AG04450 (cell line): ENCODE measurements at regions not wholly inside any gene's neighbourhood (a gene's known extent, or its start where the extent isn't known, plus 50 kb on each side); places are given as distances from the start of the nearest gene placed in this dataset.

Experiments
- CTCF ChIA-PET: fragments of 300-600, 350-600 bp; formaldehyde crosslinking; extraction: SDS; loops from one replicate; lab custom pipeline; 2022; ENCODE audit warnings: antibody characterized with exemption, inconsistent platforms; lab: Charles Lee
- POLR2A ChIA-PET: fragments of 350-600 bp; formaldehyde crosslinking; extraction: SDS; loops from one replicate; lab custom pipeline; 2021; ENCODE audit warnings: antibody characterized with exemption, inconsistent platforms; lab: Yijun Ruan, JAX
- DNase-seq: peaks from one replicate; pipeline ENCODE4 v3.0.0-alpha.2; 2011; ENCODE audit warnings: low read depth, low spot score
- H3K27ac ChIP-seq: one replicate; pipeline ENCODE4 v1.5.1; 2012; ENCODE audit warnings: low read depth, low read length, control low read depth
- H3K27me3 ChIP-seq: one replicate; pipeline ENCODE4 v1.6.0; 2012; ENCODE audit warnings: low read length; ENCODE audit not compliant: control insufficient read depth, insufficient read depth
- H3K4me3 ChIP-seq: 2 replicates; pipeline ENCODE4 v1.5.1; 2011; ENCODE audit warnings: mild to moderate bottlenecking, low read depth, low read length, control low read depth
- H3K9me3 ChIP-seq: 2 replicates; pipeline ENCODE4 v1.5.1; 2012; ENCODE audit warnings: low read length; ENCODE audit not compliant: control insufficient read depth, insufficient read depth
- TF ChIP-seq, protein P1 (sequence below): IDR thresholded peaks from 2 replicates; pipeline ENCODE4 v1.5.1; 2011; ENCODE audit warnings: low read depth, low read length, control low read depth, inconsistent platforms

DNA sequence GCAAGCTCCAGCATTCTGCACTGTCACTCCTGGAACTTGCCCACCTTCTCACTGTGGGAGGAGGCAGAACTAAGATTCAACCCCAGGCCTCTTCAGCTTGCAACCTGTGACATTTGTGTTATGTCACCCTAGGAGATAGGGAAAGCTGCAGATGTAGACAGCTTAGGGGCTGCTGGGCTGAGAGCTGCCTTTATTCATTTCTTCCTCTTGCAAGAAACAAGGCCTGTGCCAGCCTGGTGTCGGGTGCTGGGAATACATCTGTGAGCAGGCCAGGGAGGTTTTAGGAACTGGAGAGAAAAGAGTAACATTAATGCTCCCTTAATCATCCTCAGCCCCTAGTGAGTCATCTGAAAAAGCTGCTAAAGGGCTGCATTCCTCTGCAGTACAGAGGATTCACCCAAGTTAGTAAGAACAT lies 101.8 kb downstream of the FGF18 start:
- POLR2A ChIA-PET: interaction anchor here (0.7 to 2.2 kb wide), 7 partner anchors 9 to 485 kb away, joined by 3 to 9 read pairs (median 3); partner anchors contain the start of gene FBXW11
- peak; percentile 83 for DNase-seq

DNA sequence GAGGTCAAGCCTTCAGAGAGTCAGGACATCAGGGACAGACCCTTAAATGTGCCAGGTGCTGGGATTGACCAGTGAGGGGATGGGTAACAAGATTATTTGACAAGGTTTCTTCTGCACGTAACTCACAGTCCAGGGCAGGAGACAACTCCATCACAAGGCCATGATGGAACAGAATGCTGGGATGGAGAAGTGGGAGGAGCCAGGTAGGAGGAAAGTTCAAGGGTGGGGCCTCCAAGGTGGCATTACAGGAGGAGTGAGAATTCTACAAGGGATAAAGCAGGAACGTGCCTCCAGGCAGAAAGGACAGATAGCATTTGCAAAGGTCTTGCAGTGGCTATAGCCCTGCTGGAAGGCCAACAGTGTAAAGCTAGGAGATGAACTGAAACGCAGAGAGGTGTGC lies 102.2 kb downstream of the FGF18 start:
- peak overlapping the region; percentile 90 for H3K27ac ChIP-seq
- TF ChIP-seq, protein P1, sequence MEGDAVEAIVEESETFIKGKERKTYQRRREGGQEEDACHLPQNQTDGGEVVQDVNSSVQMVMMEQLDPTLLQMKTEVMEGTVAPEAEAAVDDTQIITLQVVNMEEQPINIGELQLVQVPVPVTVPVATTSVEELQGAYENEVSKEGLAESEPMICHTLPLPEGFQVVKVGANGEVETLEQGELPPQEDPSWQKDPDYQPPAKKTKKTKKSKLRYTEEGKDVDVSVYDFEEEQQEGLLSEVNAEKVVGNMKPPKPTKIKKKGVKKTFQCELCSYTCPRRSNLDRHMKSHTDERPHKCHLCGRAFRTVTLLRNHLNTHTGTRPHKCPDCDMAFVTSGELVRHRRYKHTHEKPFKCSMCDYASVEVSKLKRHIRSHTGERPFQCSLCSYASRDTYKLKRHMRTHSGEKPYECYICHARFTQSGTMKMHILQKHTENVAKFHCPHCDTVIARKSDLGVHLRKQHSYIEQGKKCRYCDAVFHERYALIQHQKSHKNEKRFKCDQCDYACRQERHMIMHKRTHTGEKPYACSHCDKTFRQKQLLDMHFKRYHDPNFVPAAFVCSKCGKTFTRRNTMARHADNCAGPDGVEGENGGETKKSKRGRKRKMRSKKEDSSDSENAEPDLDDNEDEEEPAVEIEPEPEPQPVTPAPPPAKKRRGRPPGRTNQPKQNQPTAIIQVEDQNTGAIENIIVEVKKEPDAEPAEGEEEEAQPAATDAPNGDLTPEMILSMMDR: no peak
- CTCF ChIA-PET: interaction anchor here (1.1 to 1.4 kb wide), 3 partner anchors 16 to 37 kb away, joined by 3 to 4 read pairs (median 3); no protein-coding TSS in a partner anchor
- H3K4me3 ChIP-seq: no peak overlapping the region
- POLR2A ChIA-PET: interaction anchor here (0.7 to 2.2 kb wide), 6 partner anchors 8 to 75 kb away, joined by 3 to 9 read pairs (median 3); no protein-coding TSS in a partner anchor
- no peak for DNase-seq
- no peaks in the 10 kb centered on the region; the same call in 1 of the 2 replicates for H3K9me3 ChIP-seq
- H3K27me3 ChIP-seq: no peaks in the 10 kb centered on the region

More for the DNA sequence above, 101.8 kb downstream of the FGF18 start:
- H3K4me3 ChIP-seq: no peak overlapping the region
- H3K27me3 ChIP-seq: no peaks in the 10 kb centered on the region
- H3K9me3 ChIP-seq: no peaks in the 10 kb centered on the region; the same call in 1 of the 2 replicates
- CTCF ChIA-PET: interaction anchor here (1.1 to 1.4 kb wide), 4 partner anchors 17 to 36 kb away, joined by 3 to 5 read pairs (median 4); no protein-coding TSS in a partner anchor
- TF ChIP-seq, protein P1: peak; percentile 39
- H3K27ac ChIP-seq: peak overlapping the region; percentile 90

- TF ChIP-seq, protein P1: no peak
- ChIA-PET CTCF (no interaction called here), POLR2A (interaction anchor here (0.6 kb wide), 1 partner anchor 391 kb away, joined by 5 read pairs; no protein-coding TSS in a partner anchor)
- no peak overlapping the region for H3K4me3 ChIP-seq
- no peaks in the 10 kb centered on the region for H3K27me3 ChIP-seq
- H3K9me3 ChIP-seq: no peaks in the 10 kb centered on the region; the same call in 1 of the 2 replicates
- no peak overlapping the region for H3K27ac ChIP-seq
- no peak for DNase-seq
Measured at GRCh38 chr5:171523781-171524180, 104.3 kb downstream of the FGF18 start.

DNA sequence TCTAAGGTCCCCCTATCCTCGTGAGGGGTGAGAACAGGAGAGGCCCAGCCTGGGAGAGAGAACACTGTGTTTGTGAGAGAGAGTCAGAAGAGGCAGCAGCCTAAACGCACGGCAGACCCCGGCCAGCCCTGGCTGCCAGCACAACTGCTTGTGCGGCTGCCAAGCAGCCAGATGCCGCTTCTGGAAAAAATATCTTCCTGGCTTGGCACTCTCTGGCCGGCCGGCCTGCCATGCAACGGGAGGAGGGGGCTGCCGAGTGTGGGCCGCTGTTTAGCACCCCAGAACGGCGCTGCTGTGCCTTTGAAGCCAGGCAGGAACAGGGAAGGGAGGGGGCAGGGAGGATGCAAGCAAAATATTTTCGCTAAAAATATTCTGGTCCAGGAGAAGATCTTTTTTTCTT lies 105.0 kb downstream of the FGF18 start:
- CTCF ChIA-PET: no interaction called here
- POLR2A ChIA-PET: interaction anchor here (0.6 kb wide), 1 partner anchor 391 kb away, joined by 5 read pairs; no protein-coding TSS in a partner anchor
- Histone ChIP-seq H3K9me3 (no peaks in the 10 kb centered on the region; the same call in 1 of the 2 replicates), H3K27ac (no peak overlapping the region), H3K4me3 (no peak overlapping the region), H3K27me3 (no peaks in the 10 kb centered on the region)
- TF ChIP-seq, protein P1: no peak
- DNase-seq: no peak

- Histone ChIP-seq H3K9me3 (no peaks in the 10 kb centered on the region; the same call in 1 of the 2 replicates), H3K4me3 (no peak overlapping the region), H3K27me3 (no peaks in the 10 kb centered on the region), H3K27ac (no peak overlapping the region)
- POLR2A ChIA-PET: no interaction called here
- CTCF ChIA-PET: interaction anchor here (0.6 kb wide), 1 partner anchor 98 kb away, joined by 3 read pairs; no protein-coding TSS in a partner anchor
- DNase-seq: no peak
- TF ChIP-seq, protein P1: no peak
Measured at GRCh38 chr5:171525085-171525484, 105.6 kb downstream of the FGF18 start.
